ENCODE measurements at regions not wholly inside any gene's neighbourhood (a gene's known extent, or its start where the extent isn't known, plus 50 kb on each side); places are given as distances from the start of the nearest gene placed in this dataset.
"Not testable (repeated sequence)": the region's sequence is repeated elsewhere in the genome, so short reads cannot be mapped to it uniquely, and the experiment has no call there.

DNA sequence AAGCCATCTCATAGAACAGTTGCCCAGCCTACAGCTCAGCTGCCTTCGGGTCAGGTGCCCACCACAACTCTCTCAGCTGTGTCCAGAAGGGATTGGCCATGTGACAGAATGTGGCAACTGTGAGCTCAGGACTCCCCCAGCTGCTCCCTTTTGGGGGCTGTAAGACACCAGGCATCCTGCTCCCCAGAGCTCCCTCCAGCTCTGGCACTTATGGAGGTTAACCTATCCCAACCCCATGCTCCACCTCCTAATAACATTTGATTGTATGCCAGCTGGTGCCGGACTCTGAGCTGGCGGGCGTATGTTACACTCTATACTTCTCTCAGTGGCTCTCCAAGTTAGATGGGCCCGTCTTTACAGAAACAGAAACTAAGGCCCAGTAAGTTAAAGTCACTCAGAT is 222.8 kb downstream of the FAM43A start:
- no peak for DNase-seq (ENCODE audit: extremely low read depth in 1 of 2, low read depth in 1 of 2)

DNA sequence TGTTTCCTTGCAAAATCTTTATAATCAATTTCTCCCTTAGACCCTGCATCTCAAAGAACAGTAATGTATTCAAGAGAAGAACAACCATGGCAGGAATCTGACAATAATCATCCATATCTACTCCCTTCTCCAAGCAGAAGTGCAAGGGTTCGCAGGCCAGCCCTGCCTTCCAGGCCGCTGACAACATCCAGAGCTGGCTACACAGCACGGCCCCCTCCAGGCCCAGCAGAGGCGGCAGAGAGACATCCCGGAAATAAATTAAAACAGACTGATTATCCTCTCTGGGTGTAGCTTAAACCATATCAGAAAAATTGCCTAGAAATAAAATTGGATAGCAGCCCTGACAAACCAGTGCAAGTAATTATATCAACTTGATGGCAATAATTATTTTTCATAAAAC is 223.3 kb downstream of the FAM43A start:
- DNase-seq (ENCODE audit: extremely low read depth in 1 of 2, low read depth in 1 of 2): no peak

DNA sequence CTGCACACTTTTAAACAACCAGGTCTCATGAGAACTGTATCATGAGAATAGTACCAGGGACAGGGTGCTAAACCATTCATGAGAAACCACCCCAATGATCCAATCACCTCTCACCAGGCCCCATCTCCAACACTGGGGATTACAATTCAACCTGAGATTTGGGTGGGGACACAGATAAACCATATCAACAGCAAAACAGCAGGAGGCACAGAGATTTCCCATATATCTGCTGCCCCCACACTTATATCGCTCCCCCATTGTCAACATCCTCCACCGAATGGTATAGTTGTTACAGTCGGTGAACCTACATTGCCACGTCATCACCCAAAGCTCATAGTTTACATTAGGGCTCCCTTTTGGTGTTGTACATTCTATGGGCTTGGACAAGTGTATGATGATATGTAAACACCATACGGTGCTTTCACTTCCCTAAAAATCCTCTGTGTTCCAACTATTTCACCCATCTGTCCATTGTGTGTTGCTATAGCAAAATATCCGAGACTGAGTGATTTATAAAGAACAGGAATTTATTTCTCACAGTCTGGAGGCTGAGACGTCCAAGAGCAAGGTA is 224.8 kb downstream of the FAM43A start:
- DNase-seq (ENCODE audit: extremely low read depth in 1 of 2, low read depth in 1 of 2): no peak

DNA sequence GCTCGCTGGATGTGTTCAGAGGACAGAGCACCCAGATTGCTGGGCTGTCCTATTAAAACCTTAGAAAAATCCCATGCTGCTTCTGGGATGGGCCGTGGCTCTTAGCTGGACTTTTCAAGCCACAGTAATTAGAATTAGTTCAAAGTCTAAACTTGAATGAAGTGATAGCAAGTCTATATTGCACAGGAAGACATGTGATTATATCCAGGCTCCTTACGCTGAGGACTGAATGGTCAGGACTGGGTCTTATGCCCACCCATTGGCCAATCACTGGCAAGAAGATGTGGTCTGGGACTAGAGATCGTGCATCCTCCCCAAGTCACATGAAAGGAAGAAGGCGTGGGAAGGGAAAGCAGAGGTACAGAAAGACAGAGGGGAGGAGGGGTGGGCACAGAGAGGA is 227.6 kb downstream of the FAM43A start:
- no peak for DNase-seq (ENCODE audit: extremely low read depth in 1 of 2, low read depth in 1 of 2)

DNA sequence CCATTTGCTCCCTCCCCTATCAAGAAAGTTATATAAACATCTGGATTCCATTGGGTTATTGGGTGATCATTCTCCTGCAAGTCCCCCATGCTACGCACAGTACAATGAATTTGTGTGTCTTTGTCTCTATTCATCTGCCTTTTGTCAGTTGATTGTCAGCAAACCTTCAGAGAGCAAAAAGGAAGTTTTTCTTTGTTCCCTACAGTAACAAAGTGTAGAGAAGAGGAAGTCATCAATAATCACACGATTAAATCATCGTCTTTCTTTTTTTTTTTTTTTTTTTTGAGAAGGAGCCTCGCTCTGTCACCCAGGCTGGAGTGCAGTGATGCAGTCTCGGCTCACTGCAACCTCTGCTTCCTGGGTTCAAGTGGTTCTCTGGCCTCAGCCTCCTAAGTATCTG is 239.2 kb downstream of the FAM43A start:
- not testable (repeated sequence) for DNase-seq (ENCODE audit: extremely low read depth in 1 of 2, low read depth in 1 of 2)

DNA sequence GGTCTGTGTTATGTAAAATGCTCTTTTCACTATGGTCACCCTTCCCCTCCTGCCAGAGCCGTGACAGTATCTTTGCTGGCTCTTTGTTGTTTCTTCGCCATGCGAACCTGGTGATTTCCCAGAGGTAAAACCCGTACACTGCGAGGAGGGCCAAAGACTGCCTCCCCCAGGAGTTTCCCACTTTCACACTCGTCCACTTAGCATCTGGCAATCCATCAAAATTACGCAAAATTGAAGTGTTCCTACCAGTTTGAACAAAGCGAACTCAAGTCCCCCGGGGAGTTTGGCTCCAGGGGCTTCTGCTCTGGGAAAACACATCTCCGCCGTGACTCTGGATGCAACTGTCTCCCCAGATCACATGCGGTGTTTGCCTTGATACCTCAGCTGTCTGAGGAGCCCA is 239.9 kb downstream of the FAM43A start:
- no peak for DNase-seq (ENCODE audit: extremely low read depth in 1 of 2, low read depth in 1 of 2)

DNA sequence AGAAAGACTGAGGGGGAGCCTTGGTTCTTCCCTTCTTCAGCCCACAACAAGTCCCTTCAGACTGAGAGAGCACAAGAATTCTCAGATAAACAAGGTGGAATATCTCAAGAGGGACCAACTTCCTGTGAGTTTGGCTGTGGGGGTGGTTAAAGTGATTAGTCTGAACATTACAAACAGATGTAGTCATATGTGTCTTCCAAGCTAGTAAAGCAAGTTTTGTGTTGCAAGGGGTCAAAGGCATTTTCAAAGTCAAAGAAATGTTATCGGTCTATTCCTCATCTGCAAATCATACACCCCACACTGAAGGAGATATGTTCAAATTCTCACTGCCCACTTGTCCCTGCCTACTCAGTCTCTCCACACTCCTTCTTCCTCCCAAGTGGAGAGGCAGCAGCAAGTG is 242.5 kb downstream of the FAM43A start:
- no peak for DNase-seq (ENCODE audit: extremely low read depth in 1 of 2, low read depth in 1 of 2)

DNA sequence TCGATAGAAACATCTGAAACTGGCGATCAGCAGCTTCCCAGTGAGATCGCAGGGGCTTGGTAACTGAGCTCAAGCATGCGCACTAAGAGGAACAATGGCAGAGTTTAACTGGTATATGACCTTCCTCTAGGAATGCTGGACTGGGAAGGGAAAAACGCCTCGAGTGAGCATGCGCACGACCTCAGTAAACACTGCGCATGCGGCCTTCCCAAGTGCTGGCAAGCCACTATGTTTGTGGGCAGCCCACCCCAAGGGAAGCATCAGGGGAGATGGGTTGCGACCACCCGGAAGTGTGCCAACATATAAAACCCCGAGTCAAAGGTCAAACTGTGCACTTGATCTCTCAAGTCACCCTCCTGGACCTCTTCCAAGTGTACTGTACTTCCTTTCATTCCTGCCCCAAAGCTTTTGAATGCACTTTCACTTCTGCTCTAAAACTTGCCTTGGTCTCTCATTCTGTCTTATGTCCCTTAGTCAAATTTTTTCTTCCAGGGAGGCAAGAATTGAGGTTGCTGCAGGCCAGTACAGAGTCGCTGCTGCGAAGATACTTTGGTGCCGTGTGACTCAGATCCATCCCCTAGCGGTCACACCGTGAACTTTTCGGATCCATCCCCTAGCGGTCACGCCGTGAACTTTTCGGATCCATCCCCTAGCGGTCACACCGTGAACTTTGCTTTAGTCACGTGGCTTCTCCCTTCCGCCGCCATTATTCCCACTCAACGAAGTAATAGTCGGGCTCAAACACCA is 243.3 kb downstream of the FAM43A start:
- no peak for DNase-seq (ENCODE audit: extremely low read depth in 1 of 2, low read depth in 1 of 2)

DNA sequence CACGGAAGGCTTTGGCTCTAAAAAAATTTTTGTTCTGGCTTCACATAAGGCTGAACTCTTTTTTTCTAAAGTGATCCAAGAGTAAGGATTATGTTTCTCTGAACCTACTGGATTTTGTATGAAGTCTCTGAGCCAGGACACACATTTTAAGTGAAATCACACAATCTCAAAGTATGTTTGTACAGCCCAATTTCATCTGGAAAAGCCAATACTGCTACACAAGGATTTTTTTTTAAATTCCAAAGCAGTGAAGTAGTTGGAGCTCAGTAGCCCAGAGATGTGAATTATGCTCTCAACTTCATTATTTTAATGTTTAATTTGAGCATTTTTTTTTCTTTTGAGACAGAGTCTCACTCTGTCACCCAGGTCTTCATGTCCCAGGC is 243.9 kb downstream of the FAM43A start:
- DNase-seq (ENCODE audit: extremely low read depth in 1 of 2, low read depth in 1 of 2): no peak

DNA sequence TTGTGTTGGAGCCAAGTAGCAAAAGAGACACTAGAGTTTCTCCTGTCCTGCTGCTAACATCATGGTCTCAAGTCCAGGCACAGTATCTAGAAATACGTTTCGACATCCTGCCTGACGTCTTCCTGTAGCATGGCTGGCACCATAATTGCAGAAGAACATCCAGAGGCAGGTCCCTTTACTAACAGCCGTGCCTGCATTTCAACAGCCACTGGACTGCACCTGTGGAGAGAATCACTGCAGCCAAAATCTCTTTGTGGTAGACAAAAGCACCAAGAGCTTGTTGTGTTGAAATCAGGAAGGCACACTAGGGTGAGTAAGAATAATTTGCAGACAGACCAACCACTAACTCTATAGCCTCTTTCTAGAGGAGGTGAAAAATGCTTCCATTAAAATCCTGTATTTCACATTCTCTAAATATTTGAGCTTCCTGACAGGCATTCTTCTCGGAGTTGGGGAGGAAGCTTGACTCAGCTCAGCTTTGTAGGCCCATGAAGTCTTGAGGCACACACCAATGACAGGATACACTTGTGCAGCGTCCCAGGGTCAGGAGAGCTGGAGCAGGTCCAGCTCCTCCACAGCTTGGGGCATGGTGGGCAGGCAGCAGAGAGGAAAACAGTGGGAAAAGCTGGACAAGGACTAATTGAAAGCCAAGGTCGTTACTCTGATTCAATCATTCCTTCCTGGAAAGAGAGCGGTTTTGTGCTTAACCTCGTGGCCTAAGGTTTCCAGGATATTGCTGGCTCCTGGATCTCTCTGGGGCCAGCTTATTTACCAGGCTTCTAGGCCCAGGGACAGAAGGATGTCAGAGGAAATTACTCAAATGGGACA is 244.9 kb downstream of the FAM43A start:
- DNase-seq (ENCODE audit: extremely low read depth in 1 of 2, low read depth in 1 of 2): no peak

DNA sequence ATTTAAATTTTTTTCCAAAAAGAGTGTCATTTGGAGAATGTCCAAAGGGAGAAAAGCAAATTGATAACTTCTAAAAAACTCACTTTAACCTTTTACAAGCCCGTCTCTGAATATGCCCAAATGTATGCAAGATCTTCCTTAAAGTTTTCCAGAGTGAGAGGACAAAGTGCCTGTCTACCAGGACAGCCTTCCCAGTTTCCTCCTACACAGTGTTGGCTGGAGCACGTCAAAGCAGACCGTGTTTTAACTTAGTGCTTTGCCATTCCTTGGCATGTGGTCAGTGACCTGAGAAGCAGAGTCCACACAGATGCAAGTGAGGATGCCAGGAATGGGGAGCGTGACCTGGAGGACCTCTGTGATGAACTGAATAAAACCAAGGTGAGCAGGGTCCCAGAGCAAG is 245.7 kb downstream of the FAM43A start:
- DNase-seq (ENCODE audit: extremely low read depth in 1 of 2, low read depth in 1 of 2): no peak

DNA sequence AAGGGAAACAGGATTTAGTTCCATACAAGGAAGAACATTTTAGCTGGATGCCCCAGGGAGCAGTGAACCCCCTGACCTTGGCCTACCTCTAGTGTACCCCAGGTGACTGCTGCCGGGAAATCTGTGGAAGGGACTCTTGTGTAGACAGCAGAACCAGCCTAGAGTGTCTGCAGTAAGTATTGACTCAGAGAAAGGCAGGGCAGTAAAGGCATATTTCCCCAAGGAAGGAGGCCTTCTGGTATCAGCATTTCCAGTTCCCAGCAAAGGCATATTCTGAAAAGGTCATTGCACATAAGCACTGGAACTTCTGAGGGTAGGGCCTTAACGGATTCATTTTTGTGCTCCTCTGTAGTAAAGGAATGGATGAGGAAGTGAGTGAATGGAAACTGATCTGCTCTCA is 246.2 kb downstream of the FAM43A start:
- DNase-seq (ENCODE audit: extremely low read depth in 1 of 2, low read depth in 1 of 2): no peak

DNA sequence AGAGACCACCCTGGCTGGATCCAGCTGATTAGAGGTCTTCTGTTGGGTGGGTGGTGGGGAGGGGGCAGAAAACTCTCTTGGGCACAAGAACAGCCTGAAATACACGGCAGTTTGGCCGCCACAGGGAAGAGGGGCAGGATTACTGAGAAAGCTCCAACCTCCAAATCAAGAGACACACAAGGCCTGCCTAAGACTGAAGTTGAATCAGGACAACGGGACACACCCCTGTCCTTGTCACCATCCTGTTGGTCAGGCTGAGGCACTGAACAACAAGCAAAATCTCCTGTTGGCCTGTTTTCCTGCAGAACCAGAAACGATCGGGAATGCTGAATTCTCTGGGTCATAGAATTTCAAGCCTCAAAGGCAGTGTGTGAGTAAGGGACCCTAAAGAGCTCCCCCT is 247.8 kb downstream of the FAM43A start:
- no peak for DNase-seq (ENCODE audit: extremely low read depth in 1 of 2, low read depth in 1 of 2)

DNA sequence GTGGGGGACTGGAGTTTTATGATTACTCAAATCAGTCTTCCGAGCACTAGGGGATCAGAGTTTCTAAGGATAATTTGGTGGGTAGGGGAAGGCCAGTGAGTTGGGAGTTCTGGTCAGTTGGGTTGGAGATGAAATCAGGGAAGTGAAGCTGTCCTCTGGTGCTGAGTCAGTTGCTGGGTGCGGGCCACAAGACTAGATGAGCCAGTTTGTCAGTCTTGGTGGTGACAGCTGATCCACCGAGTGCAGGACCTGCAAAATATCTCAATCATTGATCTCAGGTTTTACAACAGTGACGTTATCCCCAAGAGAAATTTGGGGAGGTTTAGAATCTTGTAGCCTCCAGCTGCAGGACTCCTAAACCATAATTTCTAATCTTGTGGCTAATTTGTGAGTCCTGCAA is 249.4 kb downstream of the FAM43A start:
- DNase-seq (ENCODE audit: extremely low read depth in 1 of 2, low read depth in 1 of 2): no peak

DNA sequence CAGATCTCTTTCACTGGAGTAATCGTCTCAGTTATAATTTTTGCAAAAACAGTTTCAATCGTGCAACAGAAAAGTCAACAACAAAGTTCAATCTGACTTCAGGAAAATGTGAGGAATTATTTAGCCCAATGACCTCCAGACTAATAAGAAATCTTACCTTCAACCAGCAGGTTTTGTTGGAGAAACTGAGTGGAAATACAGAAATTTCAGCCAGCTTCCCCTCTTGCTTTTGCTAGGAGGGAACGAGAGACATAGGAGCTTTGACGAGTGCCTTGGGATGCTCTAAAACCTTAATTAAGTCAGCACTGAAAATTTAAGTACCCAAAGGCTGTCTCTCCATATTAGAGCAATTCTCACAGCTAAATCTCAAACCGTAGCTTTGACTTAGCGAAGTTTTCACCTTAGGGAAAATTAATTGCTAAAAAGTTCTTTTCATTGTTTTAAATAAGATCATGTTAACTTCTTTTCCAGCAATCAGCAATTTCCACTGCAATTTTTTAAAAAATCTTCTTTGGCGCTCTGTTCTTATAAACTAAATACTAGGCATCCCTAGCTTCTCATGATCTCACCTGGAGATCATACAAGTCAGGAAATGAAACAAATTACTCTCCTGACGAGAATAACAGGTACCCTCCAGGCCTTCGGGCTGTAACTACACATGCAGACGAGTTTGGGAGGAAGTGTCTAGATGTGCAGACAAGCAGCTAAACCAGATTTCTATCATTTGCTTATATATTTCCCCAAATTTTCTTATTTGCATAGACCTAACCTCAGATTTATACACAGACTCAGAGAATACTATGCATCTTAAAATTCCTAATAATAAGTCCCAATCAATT is 250.2 kb downstream of the FAM43A start:
- no peak for DNase-seq (ENCODE audit: extremely low read depth in 1 of 2, low read depth in 1 of 2)

DNA sequence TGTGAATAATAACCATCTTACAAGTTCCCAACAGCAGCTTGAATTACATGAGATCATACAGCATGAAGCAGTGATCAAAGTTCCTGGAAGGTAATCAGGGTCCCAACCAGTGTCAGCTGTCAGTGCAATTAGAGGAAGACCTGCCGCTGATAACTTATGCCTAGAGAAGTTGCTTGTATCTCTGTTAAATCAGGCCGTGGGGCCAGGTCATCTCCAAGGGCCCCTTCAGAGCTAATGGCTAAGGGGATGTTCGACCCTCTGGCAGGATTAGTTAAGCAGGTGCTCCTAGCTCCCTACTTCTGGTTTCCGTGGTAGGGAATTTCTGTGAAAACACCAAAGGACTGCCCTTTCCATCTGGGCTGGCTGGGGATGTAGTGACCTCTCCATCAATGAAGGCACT is 251.0 kb downstream of the FAM43A start:
- no peak for DNase-seq (ENCODE audit: extremely low read depth in 1 of 2, low read depth in 1 of 2)

DNA sequence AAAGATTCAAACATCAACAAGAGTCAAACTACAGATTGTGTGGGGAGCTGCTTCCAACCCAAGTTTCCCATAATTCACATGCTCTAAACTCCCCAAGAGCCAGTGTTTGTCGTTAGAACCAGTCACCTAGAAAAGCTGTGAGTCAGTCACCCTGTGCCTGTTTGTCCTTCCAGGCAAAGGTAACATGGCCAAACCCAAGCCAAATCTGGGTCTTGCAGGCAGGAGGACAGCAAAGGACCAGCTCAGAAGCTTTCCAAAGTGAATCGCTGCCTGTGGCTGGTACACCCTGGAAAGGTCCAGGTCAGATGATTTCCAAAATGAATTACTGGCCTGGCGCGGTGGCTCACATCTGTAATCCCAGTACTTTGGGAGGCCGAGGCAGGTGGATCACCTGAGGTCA is 251.5 kb downstream of the FAM43A start:
- no peak for DNase-seq (ENCODE audit: extremely low read depth in 1 of 2, low read depth in 1 of 2)

DNA sequence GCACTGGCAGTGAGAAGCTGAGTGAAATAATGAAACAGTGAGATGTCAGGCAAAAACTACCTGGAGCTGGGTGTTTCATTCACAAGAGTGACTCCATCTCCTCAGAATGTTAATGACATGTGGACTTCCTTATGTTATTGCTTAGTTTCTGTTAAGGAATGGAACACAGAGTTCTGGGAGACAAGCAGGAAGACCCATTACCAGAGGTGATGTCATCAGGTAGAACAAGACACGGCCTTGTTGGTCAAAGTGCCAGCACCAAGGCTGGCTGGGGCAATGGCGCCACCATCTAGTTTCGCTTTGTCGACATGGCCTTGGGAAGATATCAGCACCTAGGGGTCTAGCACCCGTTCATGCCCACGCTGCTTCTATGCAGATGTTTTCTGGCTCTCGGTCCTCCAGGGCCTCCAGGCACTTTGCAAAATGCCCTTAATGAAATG is 252.2 kb downstream of the FAM43A start:
- no peak for DNase-seq (ENCODE audit: extremely low read depth in 1 of 2, low read depth in 1 of 2)

DNA sequence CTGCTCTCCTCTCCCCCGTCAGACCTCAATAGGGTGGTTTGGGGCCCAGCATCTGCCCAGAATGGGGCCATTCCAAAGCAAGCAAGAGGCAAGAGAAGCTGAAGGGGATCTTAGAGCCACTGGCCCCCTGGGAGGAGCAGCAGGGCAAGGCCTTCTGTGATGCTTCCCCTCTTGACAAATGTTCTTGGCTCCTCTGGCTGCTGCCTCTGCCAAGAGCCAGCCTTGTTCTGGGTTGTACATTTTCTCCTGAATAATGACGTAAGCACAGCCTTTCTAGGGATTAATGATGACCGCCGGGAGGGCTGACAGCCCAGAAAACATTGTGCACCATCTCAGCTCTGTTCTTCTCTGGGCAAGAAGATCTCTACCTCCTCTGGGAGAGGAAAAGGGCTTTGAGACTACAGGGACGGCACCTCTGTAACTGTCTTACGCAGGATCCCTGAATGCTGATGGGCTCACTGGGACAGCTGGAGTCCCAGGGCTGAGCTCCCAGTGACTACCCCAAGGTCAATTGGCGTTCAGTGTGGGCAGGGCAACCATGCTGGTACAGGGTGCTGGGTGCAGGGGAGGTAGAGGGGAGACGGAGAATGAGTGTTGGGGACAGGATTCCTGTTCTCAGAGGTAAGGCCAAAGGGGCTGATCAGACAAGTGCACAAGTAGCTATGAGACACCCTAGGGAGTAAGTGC is 253.3 kb downstream of the FAM43A start:
- DNase-seq (ENCODE audit: extremely low read depth in 1 of 2, low read depth in 1 of 2): no peak

DNA sequence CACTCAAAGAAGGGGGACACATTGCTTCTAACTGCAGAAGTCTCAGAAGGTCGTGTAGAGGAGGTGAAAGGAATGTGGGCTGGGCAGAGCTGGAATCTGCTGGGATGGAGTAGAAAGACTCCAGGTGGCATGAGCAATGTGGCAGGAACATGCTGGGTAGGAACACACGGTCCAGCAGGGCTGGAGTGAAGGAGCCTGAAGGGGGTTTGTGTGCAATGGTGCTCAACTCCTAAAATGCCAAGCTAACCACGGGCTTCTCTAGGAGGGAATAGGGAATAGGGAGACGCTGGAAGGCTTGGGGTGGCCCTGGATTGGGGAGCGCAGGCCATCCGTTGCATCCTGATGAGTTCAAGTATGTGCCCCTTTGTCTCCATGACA is 253.8 kb downstream of the FAM43A start:
- DNase-seq (ENCODE audit: extremely low read depth in 1 of 2, low read depth in 1 of 2): no peak
